ENCODE measurements at regions not wholly inside any gene's neighbourhood (a gene's known extent, or its start where the extent isn't known, plus 50 kb on each side); places are given as distances from the start of the nearest gene placed in this dataset.

- TF ChIP-seq YY1 (IDR thresholded peaks at IDR 0.05; ENCODE audit: low read depth) = no peak
- no peak for TF ChIP-seq CREB1 (IDR thresholded peaks at IDR 0.05; ENCODE audit: low read depth)
- no peak for TF ChIP-seq MAX (IDR thresholded peaks at IDR 0.05)
- no peak for TF ChIP-seq TAF1 (IDR thresholded peaks at IDR 0.05; ENCODE audit: low read depth)
- no peak for TF ChIP-seq RAD21 (IDR thresholded peaks at IDR 0.05; ENCODE audit: low read depth)
- no peak for TF ChIP-seq TEAD4 (IDR thresholded peaks at IDR 0.05)
- no peak for TF ChIP-seq EGR1 (IDR thresholded peaks at IDR 0.05)
- no peak for TF ChIP-seq REST (IDR thresholded peaks at IDR 0.05; ENCODE audit: low read depth)
- TF ChIP-seq EP300 (IDR thresholded peaks at IDR 0.05; ENCODE audit: borderline replicate concordance) = no peak
Observed at GRCh38 chr16:59046335-59046734, 312.2 kb upstream of the GOT2 start.
